ENCODE measurements at regions not wholly inside any gene's neighbourhood (a gene's known extent, or its start where the extent isn't known, plus 50 kb on each side); places are given as distances from the start of the nearest gene placed in this dataset.
A peak's percentile ranks its signal among the peaks of the same experiment; 100 is the strongest.

DNA sequence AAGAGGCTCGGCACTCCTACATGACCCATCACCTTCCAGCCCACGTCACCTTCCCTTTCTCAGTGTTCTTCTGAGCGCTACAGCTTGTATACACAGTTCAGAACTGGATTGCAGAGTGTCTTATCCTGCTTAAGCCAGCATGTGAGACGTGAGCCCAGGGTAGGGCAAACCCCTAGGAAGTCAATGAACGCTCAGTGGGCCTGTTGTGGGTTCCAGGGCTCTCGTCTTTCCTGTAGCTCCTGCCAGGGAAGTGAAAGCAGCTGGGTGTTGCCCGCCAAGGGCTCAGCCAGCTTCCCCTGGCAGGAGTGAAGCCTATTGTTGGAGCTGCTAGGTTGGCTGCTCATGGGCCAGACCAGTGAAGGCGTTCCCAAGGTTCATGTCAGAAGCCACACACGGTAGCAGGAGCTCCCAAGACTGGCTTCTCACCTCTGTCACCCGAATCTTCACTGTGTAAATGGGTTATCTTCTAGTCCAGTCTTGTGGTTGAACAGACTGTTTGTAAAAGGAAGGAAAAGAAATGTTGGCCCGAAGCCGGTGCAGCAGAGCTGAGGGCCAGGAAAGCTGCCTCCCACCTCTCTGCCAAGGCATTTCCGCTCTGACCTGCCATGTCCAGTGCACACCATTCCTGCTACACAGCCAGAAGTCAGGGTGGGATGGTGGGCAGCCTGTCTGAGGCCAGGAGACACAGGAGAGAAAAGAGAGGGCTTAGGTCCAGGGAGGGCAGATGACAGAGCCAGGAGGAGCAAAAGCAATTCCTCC, 69.6 kb upstream of the RMDN2 start:
- Mint-ChIP-seq H3K27ac (no peak overlapping the region), H3K9me3 (peaks cover 0 to 4% of the 10 kb centered on the region in 2 donors), H3K36me3 (no peaks in the 10 kb centered on the region)
- ATAC-seq, result no peak
- no peak for DNase-seq (ENCODE audit: low spot score in 2 of 2)

DNA sequence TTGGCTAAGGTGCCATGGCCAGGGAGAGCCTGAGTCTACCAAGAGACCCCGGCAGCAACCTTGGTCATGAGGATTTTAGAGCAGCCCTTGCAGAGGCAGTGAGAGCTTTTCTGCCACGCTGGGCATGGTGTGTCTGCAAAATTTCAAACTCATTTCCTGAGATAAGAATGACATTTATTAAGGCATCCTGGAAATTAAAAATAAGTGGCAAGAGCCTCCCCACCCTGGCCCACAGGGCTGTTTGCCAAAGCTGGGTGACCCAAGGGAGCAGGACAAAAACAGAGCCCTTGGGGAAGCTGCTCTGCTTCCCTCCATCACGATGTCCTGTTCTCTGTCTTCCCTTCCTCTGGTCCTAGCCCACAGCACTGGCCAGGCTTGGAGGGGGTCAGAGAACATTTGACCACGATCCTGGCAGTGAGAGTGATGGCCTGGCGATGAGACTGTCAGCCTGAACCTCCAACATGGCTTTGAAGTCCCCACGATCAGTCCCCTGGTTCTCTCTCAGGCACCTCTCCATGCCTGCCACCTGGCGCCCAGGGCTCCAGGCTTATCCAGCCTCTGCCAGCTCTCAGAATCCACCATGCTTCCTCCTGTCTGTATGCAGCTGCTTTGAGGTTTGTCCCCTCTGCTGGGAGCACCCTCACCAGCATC, 68.9 kb upstream of the RMDN2 start:
- DNase-seq (ENCODE audit: low spot score in 2 of 2), result no peak
- no peak for ATAC-seq
- Mint-ChIP-seq H3K9me3 (peaks cover 0 to 4% of the 10 kb centered on the region in 2 donors), H3K36me3 (no peaks in the 10 kb centered on the region), H3K27ac (peak overlapping the region in 1 of 2 donors; percentile 91)

DNA sequence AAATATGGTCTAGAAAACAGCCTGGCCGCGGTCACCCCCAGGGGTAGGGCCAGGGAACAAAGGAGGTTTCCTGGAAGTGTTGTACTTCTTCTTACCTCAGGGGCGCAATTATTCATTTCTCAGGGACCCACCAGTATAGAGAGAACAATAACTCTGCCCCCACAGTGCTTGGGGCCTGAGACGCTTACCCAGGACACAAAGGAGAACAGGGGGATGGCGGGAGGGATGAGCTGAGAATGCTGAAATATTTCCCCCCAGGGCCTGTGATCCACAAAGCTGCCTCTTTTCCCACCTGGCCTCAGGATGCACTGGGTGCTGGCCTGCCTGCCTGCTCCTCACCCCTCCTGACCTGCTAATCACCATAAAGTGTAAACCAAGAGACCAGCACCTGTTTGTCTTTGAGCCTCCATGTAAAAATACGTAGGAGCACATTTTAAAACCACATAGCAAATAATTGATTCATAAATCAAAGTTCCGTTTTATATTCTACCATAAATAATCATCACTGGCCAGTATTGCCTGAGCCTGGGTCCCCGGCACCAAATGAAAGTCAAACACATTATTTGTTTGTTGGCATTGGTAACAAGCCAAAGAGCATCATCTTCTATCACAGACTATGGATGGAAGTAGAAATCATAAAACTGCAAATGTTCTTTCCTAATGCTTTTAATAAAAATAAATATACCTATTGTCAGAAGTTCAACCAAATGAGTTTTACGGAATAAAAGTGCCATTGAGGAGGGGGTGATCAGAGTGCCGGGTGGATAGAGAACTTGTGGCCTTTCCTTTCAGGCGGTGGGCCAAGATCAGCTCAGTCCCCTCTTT, 67.3 kb upstream of the RMDN2 start:
- ATAC-seq, result no peak
- no peak for DNase-seq (ENCODE audit: low spot score in 2 of 2)
- H3K36me3 Mint-ChIP-seq, result no peaks in the 10 kb centered on the region
- H3K27ac Mint-ChIP-seq, result peak overlapping the region in 1 of 2 donors; percentile 22
- H3K9me3 Mint-ChIP-seq, result peaks cover 0 to 4% of the 10 kb centered on the region in 2 donors

DNA sequence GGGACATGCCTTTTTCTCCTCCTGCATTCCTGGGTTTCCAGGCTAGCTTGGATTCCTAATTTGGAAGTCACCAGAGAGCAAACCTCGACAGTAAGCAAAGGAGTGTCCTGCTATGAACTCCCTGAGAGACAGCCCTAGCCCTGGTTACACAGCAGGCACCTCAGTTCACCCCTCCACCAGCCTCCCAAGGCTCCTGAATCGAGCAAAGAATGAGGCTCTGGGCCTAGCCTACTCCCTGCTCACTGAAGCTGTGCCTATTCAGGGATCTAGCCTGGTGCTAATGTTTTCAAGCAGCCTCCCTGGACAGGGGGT, 66.7 kb upstream of the RMDN2 start:
- no peaks in the 10 kb centered on the region for H3K36me3 Mint-ChIP-seq
- no peak for ATAC-seq

DNA sequence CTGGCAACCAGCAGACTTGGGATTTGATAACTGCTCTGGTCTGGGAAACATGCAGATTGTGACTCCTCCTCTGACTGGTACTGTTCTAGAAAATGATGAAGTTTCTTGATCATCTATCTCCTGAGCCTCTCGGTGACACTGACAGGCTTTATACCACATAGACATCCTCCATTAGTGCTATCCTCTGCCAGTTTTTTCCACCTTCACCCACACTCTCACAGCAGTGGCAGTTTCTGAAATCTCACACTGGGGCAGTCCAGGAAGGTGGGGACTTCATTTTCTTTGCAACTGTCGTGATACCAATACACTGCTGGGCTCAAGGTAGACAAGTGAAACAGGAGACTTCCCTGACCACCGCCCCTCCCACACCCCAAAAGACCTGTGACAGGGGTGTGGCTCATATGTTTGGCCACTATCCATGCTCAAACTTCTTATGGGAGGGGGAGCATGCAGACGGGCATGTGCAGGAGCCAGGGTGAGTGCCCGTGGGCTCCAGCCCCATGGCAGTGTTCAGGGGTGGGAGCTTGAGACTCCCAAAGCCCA, 66.3 kb upstream of the RMDN2 start:
- DNase-seq (ENCODE audit: low spot score in 2 of 2) (no peak), ATAC-seq (no peak)
- Mint-ChIP-seq H3K27ac (no peak overlapping the region), H3K9me3 (peaks cover 0 to 4% of the 10 kb centered on the region in 2 donors), H3K36me3 (no peaks in the 10 kb centered on the region)

More for the DNA sequence above, 66.7 kb upstream of the RMDN2 start:
- peaks cover 0 to 4% of the 10 kb centered on the region in 2 donors for H3K9me3 Mint-ChIP-seq
- no peak overlapping the region for H3K27ac Mint-ChIP-seq
- no peak for DNase-seq (ENCODE audit: low spot score in 2 of 2)

DNA sequence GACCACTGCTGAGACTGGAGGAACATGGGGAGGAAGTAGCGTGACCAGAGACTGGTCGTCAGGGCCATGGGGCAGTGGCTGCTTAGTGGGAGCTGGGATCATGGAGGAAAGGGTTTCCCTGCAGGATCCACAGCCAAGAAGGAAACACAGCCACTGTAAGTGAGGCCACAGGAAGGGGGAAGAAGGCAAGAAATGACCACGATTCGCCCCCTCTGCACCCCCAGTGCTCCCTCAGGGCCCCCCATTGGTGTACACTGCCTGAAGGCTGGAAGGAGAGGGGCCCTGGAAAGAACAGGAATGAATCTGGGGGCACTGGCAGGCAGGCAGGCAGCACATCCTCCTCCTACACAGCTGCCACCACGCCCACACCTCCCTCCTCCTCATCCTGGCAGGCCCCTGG, 62.5 kb upstream of the RMDN2 start:
- H3K36me3 Mint-ChIP-seq, result no peaks in the 10 kb centered on the region
- peaks cover 0 to 4% of the 10 kb centered on the region in 2 donors for H3K9me3 Mint-ChIP-seq
- ATAC-seq (no peak), DNase-seq (ENCODE audit: low spot score in 2 of 2) (no peak)
- no peak overlapping the region for H3K27ac Mint-ChIP-seq

DNA sequence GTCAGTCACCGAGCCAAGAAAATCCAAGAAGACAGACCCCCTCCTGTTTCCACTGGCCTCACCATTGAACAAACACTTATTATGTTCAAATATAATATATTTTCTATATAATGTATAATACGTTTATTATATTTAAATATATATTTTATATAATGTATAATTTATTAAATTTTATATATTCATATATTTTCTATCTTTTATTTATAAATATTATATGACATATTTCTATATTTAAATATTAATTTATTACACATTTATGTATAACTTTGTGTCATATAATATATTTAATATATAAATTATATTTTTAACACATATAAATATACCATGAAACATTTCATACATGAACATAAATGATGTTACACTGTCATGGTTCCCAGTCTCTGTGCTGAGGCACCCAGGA, 60.9 kb upstream of the RMDN2 start:
- no peak for ATAC-seq
- no peak overlapping the region for H3K27ac Mint-ChIP-seq

DNA sequence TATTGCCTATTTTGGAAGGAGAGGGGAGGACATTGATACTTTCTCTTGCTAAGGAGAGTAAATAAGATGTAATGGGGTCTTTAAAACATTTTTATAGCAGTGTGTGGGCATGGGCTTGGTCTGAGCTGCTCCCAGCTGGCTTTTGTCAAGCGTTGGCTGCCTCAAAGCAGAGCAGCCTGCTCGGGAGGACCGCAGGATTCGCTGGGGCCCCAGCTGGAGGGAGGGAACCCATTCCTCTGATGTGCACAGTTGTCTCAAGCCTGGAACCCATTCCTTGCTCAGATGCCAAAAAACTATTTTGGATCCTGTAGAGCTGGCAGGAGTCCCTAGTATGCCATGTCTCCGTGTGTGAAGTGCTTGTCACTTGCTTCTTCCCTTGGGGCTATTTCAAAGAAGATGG, 59.4 kb upstream of the RMDN2 start:
- Mint-ChIP-seq H3K36me3 (no peaks in the 10 kb centered on the region), H3K9me3 (no peaks in the 10 kb centered on the region), H3K27ac (no peak overlapping the region)
- DNase-seq (ENCODE audit: low spot score in 2 of 2), result no peak
- no peak for ATAC-seq

More for the DNA sequence above, 60.9 kb upstream of the RMDN2 start:
- no peak for DNase-seq (ENCODE audit: low spot score in 2 of 2)
- H3K36me3 Mint-ChIP-seq, result no peaks in the 10 kb centered on the region
- peaks cover 0 to 4% of the 10 kb centered on the region in 2 donors for H3K9me3 Mint-ChIP-seq

DNA sequence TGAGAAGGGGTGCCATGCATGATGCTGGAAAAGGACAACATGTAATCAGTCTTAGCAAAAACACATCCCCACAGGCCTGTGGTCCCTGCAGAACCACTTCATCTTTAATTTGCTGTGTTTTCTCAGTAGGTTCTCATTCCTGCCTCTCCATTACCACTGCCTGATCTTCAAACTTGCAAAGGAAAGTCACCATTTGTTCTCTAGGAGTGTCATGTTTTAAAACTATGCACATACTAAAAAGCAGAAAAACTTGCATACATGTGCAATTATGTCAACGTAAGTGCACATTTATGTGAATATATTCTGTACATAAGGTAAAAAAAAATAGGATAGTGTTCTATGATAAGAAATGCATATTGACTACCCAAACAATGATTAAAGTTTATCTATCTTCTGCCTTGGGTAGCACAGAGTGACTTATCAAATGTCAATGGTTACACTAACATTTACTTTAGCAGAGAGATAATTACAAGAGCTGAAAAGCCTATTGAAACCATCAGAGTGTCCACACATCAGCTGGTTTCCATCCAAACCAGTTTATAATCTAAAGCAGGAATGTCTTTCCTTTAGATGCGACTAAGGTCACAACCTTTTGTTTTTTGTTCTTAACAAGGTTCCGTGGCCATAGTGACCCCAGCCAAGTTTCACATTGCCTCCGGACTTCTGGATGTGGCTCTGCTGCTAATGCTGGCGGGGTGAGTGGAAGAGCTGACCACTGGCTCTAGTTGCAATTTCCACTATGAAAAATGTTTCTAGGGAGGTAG, 58.7 kb upstream of the RMDN2 start:
- Mint-ChIP-seq H3K9me3 (no peaks in the 10 kb centered on the region), H3K36me3 (no peaks in the 10 kb centered on the region), H3K27ac (no peak overlapping the region)
- ATAC-seq (no peak), DNase-seq (ENCODE audit: low spot score in 2 of 2) (no peak)

DNA sequence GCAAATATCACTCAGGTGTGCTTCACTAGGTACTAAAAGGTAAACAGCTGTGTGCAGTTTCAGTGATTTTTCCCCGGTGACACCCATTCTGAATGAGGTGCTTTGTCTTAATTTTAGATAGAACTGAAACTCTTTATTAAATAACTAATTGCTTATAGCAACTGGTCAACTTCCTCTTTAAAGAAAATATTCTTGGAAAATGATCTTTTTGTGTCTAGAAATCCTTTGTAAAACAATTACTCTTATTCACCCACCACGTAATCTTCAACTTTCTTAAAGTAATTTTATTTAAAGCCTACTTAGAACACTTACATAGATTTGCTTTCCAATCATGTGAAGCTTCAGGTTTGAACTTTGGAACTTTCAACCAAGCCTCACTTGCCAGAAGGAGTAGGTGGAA, 57.9 kb upstream of the RMDN2 start:
- DNase-seq (ENCODE audit: low spot score in 2 of 2) (no peak), ATAC-seq (no peak)
- Mint-ChIP-seq H3K36me3 (no peaks in the 10 kb centered on the region), H3K9me3 (no peaks in the 10 kb centered on the region), H3K27ac (no peak overlapping the region)

DNA sequence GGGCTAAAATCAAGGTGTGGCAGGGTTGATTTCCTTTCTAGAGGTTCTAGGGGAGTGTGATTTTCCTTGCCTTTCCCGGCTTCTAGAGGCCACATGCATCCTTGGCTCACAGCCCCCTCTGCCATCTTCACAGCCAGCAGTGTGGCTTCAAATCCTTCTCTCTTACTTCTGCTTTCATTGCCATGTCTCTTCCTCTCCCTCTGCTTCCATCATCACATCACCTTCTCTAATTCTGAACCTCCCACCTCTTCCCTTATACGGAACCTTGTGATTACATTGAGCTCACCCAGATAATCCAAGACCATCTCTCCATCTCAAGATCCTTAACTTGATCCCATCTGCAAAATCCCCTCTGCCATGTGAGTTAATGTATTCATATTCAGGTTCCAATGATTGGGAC, 56.2 kb upstream of the RMDN2 start:
- no peak overlapping the region for H3K27ac Mint-ChIP-seq
- no peaks in the 10 kb centered on the region for H3K9me3 Mint-ChIP-seq
- ATAC-seq (no peak), DNase-seq (ENCODE audit: low spot score in 2 of 2) (no peak)
- no peaks in the 10 kb centered on the region for H3K36me3 Mint-ChIP-seq

DNA sequence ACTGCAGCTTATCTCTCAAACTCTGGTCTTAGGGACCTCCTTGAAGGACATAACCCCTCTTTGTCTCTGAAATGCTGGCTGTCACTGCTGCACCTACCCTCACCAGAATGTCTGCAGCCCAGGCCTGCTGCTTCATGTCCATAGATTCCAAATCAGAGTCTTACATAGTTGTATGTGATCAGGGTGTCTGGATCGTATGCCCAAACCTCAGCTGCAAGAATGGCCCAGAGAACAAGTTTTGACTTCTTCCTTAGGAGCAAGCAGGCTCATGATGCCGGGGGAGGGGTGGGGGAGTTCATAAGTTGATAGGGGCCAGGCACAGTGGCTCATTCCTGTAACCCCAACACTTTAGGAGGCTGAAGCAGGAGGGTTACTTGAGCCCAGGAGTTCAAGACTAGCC, 55.8 kb upstream of the RMDN2 start:
- Mint-ChIP-seq H3K36me3 (no peaks in the 10 kb centered on the region), H3K9me3 (no peaks in the 10 kb centered on the region), H3K27ac (no peak overlapping the region)
- ATAC-seq (no peak), DNase-seq (ENCODE audit: low spot score in 2 of 2) (no peak)

DNA sequence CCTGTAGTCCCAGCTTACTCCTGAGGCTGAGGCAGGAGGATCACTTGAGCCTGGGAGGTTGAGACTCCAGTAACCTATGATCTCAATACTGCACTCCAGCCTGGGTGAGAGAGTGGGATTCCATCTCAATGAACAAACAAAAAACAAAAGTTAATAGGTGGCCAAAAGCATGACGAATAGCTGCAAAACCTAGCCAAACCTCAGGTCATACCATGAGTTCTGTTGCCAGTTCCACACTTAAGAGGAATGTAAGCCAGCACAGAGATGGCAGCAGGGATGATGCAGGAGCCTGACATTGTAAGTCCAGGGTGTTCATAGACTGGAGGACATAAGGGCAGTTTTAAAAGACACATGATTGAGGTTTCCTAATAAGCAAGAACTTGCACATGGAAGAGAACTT, 55.3 kb upstream of the RMDN2 start:
- Mint-ChIP-seq H3K9me3 (no peaks in the 10 kb centered on the region), H3K36me3 (no peaks in the 10 kb centered on the region)

DNA sequence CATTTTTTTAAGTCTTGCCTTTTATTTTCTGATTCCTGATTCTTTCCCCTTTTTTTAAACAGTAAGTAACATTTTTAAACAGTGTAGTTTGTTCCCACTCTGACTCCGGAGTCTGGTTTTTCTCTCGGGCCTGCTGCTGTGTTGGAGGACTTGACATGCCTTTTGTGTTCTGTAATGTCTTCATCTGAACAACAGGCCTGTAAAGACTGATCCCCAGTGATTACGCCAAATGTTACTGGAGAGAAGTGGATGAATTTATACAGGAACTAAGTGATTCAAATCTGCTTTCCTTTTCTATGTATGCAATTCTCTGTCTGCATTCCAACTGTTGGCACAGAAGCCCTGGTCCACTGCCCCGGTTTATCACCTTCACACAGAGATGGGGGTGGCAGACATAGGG, 54.3 kb upstream of the RMDN2 start:
- Mint-ChIP-seq H3K9me3 (no peaks in the 10 kb centered on the region), H3K36me3 (no peaks in the 10 kb centered on the region), H3K27ac (peak overlapping the region in 1 of 2 donors; percentile 97)
- no peak for ATAC-seq
- DNase-seq (ENCODE audit: low spot score in 2 of 2), result no peak

More for the DNA sequence above, 55.3 kb upstream of the RMDN2 start:
- ATAC-seq (no peak), DNase-seq (ENCODE audit: low spot score in 2 of 2) (no peak)
- no peak overlapping the region for H3K27ac Mint-ChIP-seq

DNA sequence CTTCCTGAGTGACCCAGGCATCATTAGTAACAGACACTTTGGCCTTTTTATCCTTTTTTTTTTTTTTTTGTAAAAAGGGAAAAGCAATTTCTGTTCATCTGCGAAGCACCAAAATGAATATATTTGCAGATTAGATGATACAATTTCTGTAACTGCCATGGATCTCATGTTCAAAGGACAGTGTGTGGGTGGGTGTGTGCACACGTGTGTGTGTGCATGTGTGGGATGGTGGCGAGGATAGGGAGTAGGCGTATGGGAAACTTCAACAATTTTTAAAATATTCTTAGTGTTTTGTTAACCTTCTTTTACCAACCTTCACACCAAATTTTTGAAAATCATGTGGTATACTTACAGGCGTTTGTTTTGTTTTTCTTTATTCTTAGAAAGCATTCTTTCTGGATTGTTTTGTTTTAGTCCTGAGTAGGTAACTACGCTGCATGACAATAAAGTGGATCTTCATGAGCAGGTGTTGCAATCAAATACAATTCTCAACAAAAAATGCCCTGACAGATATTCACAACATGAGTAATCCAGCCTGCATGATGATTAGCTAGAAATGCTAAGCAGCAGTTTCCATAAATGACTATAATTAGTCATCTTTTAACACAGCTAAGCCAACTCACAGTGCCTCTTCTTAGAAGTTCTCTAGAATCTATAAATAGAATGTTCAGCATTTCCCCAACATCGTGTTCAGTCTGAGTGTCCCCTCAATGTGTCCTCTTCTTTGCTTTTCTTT, 53.5 kb upstream of the RMDN2 start:
- Mint-ChIP-seq H3K27ac (peak overlapping the region; percentile 82 to 97), H3K9me3 (no peaks in the 10 kb centered on the region), H3K36me3 (no peaks in the 10 kb centered on the region)
- DNase-seq (ENCODE audit: low spot score in 2 of 2) (no peak), ATAC-seq (peak; percentile 93 to 97)

DNA sequence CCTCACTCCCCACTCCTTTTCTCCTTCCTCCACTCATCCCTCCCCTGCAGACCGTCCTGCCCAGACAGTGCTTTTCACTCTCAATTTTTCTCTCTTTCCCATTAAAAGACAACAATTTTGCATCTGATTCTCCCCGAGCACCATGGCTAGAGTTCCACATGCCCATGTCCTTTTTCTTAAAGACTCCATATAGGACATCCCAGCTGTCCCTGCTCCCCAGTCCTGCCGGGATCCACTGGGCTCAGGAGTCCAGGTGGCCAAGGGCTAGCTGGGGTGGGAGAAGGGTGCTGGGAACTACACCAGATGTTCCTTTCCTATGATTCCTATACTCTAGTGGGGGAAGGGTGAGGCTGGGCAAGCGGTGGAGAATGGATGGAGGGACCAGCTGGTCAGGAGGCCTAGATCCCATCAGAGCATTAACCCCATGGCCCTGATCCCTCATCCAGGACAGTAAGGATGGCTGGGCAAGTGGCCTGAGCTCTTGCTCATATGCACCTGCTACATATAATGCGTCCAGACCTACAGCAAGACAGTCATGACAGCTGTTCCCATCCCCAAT, 52.8 kb upstream of the RMDN2 start:
- Mint-ChIP-seq H3K36me3 (no peaks in the 10 kb centered on the region), H3K27ac (peak overlapping the region; percentile 82 to 97), H3K9me3 (no peaks in the 10 kb centered on the region)
- no peak for DNase-seq (ENCODE audit: low spot score in 2 of 2)
- ATAC-seq, result peak in 1 of 2 donors; percentile 2
